GM19397 (cell line): ENCODE measurements at regions not wholly inside any gene's neighbourhood (a gene's known extent, or its start where the extent isn't known, plus 50 kb on each side); places are given as distances from the start of the nearest gene placed in this dataset.
"Not testable (repeated sequence)": the region's sequence is repeated elsewhere in the genome, so short reads cannot be mapped to it uniquely, and the experiment has no call there.

Experiments
- ATAC-seq: cut with Tn5 transposase; IDR thresholded peaks from one replicate; pipeline ENCODE4 v1.9.1; 2021; ENCODE audit warnings: mild to moderate bottlenecking, moderate library complexity; ENCODE audit not compliant: unreplicated experiment

GRCh38 chr7:153072806-153073205, 313.3 kb downstream of the ACTR3B start:
- no peak for ATAC-seq

DNA sequence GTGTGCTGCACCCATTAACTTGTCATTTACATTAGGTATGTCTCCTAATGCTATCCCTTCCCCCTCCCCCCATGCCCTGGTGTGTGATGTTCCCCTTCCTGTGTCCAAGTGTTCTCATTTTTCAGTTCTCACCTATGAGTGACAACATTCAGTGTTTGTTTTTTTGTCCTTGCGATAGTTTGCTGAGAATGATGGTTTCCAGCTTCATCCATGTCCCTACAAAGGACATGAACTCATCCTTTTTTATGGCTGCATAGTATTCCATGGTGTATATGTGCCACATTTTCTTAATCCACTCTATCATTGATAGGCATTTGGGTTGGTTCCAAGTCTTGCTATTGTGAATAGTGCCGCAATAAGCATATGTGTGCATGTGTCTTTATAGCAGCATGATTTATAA, 316.7 kb downstream of the ACTR3B start:
- ATAC-seq: not testable (repeated sequence)

GRCh38 chr7:153081496-153081895, 321.9 kb downstream of the ACTR3B start:
- ATAC-seq: no peak

DNA sequence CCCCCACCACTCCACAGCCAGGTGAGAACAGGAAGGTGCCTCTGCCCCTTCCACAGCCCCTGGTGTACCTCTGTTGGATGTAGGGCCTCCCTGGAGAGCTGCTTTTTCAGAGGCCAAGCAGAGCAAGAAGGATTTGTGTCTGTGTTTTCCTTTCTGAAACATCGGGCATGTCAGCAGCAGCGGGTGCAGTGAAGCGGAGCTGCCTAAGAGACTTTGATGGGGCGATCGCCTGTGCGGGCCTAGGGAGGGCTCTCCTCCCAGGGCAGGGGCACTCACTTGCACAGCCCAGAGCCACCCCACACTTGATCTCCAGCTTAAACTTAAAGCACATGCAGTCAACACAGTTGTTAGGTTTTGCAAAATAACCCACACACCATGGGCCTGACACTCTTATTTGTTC, 324.7 kb downstream of the ACTR3B start:
- ATAC-seq: no peak

GRCh38 chr7:153087498-153087897, 327.9 kb downstream of the ACTR3B start:
- no peak for ATAC-seq

GRCh38 chr7:153088601-153089000, 329.0 kb downstream of the ACTR3B start:
- ATAC-seq: no peak

DNA sequence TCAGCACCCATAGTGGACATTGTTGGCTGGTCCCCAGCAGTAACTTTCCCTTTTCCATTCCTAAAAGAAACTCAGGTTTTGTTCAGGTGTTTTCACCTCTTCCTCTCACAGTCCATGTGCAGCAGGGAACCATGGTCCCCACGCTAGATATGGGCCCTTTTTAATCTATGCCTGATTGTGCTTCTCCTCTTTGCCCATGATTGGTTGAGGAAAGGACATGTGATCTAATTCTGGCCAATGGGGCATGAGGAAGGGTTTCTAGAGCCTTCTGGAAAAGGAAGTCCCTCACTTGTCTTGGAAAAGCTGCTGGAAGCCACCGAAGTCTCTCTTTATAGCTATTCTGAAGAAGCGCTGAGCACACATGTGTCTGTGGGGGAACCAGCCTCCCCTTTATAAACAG, 330.7 kb downstream of the ACTR3B start:
- ATAC-seq: no peak

DNA sequence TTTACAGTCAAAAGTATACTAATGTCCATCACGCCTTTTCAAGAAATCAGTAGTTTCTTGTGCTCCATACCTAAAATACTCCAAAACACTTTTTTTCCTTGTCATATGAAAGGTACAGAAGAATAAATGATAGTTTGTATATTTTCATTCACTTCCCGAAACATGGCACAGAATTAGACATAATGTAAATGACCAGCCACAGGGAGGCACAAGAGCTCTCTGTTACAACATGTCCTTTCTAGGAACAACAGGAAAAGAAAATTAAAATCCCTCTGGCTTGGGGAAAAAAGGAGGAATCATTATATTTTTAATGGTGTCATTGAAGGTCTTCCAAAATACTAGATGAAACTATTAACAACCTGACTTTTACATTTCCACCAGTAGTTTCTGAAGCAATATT, 331.2 kb downstream of the ACTR3B start:
- ATAC-seq: no peak

DNA sequence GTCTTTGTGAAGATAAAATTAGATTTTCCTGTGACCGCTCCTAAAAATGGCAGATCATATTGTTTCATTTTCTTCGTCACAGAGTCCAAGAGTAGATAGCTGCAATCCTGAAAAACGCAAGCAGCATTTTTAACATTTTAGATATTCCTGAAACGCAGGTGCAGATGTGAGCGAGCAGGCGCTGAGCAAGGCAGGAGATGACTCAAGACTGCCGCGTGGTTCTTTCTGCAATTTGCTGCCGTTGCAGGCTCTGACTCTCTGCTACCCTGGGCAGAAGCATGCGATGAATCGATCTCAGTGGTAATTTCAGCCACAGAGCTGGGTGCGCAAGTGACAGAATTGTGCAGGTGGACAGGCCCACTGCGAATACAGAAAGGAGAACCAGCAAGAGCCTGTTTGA, 331.9 kb downstream of the ACTR3B start:
- no peak for ATAC-seq

- ATAC-seq: no peak
Measured at GRCh38 chr7:153097511-153098201, 338.1 kb downstream of the ACTR3B start.

DNA sequence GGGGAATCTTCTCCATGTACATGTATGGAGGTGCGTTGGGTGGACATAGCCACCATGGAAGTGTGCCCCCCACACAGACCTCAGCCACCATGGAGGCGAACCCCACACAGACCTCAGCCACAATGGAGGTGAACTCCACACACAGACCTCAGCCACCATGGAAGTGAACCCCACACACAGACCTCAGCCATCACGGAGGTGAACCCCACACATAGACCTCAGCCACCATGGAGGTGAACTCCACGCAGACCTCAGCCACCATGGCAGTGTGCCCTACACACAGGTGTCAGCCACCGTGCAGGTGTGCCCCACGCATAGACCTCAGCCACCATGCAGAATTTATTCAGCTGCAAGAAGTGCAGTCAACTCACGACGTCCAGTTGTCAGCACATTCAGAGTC, 339.7 kb downstream of the ACTR3B start:
- no peak for ATAC-seq

DNA sequence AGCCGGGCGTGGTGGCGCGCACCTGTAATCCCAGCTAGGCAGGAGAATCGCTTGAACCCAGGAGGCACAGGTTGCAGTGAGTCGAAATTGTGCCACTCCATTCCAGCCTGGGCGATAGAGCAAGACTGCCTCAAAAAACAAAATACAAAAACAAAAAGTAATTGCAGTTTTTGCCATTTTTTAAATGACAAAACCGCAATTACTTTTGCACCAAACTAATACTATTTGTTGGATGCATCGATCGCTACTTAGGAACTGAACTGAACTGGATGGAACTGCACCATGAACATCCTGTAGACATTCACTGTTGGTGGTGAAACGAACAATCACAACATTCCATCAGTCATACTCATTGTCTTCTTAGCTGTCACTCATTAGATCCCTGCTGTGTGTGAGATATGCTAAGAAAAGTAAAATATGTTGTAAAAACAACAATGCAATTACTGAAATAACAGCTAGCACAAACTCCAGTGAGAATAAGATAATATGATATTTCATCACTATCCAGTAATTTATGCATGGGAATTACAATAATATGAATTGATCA, 341.2 kb downstream of the ACTR3B start:
- no peak for ATAC-seq

GRCh38 chr7:153103202-153103601, 343.6 kb downstream of the ACTR3B start:
- no peak for ATAC-seq

DNA sequence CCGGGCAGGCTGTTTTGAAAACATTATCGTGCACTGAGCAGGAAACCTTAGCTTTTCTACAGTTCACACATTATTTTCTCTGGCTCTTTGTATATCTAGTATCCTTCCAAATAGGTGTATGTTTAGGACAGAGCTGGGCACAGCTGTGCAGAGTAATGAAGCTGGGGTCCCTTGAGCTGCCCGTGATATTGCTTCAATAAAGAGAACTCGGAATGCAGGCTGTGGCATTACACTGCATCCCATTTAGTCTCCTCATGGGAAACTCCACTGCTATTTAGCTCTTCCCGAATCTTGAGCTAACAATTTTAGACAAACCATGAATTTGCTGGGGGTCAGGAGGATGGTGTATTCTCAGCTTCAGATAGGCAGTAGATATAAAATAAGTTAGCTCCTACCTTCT, 348.3 kb downstream of the ACTR3B start:
- ATAC-seq: no peak

DNA sequence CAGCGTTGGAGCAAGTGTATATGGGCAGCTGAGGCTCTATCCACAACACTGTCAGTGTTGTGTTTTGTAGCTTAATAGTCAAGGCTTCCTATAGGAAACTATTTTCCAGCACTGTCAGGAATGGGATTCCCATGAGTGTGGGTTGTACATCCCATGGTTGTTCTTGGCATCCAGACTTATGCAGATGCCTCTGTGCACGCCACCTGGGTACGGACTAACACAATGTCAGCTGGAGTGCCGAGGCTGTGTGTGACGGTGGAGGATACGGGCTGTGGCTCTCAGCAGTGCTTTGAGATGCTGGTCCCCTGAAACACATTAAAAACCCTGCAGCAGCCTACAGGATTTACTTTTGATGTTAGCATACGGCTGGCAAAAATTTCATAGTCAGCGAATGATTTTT, 350.0 kb downstream of the ACTR3B start:
- ATAC-seq: no peak

GRCh38 chr7:153110606-153111005, 351.1 kb downstream of the ACTR3B start:
- no peak for ATAC-seq

DNA sequence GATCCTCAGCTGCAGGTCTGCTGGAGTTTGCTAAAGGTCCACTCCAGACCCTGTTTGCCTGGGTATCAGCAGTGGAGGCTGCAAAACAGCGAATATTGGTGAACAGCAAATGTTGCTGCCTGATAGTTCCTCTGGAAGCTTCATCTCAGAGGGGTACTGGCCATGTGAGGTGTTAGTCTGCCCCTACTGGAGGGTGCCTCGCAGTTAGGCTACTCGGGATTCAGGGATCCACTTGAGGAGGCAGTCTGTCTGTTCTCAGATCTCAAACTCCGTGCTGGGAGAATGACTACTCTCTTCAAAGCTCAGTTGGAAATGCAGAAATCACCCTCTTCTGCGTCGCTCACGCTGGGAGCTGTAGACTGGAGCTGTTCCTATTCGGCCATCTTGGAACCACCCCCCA, 362.7 kb downstream of the ACTR3B start:
- ATAC-seq: not testable (repeated sequence)

GRCh38 chr7:153130052-153130451, 370.5 kb downstream of the ACTR3B start:
- no peak for ATAC-seq

DNA sequence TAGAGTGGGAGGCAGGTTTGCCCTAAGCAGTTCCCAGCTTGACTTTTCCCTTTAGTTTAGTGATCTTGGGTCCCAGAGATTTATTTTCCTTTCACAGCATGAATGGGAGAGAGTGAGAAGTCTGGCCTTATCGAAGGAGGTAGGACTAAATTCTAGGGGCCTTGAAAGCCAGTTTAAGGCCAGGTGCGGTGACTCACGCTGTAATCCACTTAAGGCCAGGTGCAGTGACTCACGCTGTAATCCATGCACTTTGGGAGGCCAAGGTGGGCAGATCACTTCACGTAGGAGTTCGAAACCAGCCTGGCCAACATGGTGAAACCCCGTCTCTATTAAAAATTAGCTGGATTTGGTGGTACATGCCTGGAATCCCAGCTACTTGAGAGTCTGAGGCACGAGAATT, 392.2 kb downstream of the ACTR3B start:
- no peak for ATAC-seq

DNA sequence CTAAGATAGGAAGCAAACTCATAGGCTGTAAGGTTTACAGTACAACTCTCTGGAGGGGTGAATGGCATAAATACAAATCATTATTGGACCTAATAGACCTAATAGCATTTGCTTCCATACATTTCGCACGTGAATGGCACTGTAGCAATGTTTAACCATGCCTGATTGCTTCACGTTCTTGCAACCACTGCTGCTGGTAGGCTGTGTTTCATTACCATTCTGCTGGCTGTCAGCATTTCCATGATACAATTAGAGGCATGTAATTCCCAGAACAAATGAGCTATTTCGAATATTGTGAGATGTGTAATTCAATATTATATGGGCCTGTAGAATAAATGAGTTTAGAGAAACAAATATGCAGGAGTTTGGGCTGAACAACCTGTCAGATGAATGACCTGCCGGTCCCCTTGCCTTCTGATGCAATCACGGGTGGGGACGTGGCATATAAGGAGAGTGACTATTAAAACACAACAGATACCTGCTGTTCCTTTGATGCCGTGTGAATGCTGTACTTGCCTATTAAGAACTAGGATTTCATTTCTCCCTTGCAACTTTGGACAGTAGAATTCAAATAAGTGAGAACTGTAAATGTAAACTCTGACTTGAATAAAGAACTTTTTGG, 393.4 kb downstream of the ACTR3B start:
- ATAC-seq: no peak

DNA sequence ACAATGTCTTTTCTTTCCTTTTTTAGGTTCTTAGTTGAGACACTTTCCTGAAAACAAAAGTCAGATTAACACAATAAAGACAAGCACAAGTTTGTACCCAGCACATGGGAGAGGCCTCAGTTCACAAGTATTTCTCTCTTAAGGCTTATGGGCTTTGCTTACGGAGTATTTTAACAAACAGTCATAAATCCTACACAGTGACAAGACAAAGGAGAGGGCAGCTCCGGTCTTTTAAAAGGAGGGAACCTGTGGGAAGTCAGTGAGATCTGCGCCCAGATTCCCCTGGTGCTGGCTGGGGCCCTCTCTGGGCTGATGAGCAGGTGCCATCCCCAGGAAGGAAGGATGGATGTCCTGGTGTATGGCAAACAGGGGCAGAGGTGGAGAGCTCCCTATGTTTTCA, 398.6 kb downstream of the ACTR3B start:
- no peak for ATAC-seq

- no peak for ATAC-seq
Measured at GRCh38 chr7:153170287-153170686, 410.7 kb downstream of the ACTR3B start.

- ATAC-seq: no peak
Measured at GRCh38 chr7:153185936-153186335, 426.4 kb downstream of the ACTR3B start.
